ENCODE measurements at regions not wholly inside any gene's neighbourhood (a gene's known extent, or its start where the extent isn't known, plus 50 kb on each side); places are given as distances from the start of the nearest gene placed in this dataset.

- no peak overlapping the region for H3K9ac ChIP-seq (ENCODE audit: insufficient read depth in 1 of 2, low read length in 2 of 2)
- TF ChIP-seq CTCF (IDR thresholded peaks at IDR 0.05; ENCODE audit: control extremely low read depth, extremely low read depth): no peak
- H3K4me3 ChIP-seq: no peak overlapping the region
- no peak overlapping the region for H3K27ac ChIP-seq (ENCODE audit: low read depth in 1 of 2, low read length in 1 of 2)
- WGBS, 2 donors: 89 to 95% methylated on average over 8 of the region's 8 CpGs
- no peaks in the 10 kb centered on the region for H3K36me3 ChIP-seq (ENCODE audit: control insufficient read depth in 4 of 4, insufficient read depth in 4 of 4, low read length in 4 of 4)
- H3K27me3 ChIP-seq (ENCODE audit: control insufficient read depth in 3 of 3, insufficient read depth in 3 of 3, low read length in 2 of 3): peaks cover 0 to 3% (median 0%) of the 10 kb centered on the region in 3 donors
- ATAC-seq (ENCODE audit: insufficient read depth, low FRiP score) (no peak), DNase-seq (no peak)
- H3K9me3 ChIP-seq (ENCODE audit: control insufficient read depth in 4 of 4, insufficient read depth in 3 of 4, low read length in 3 of 4): peaks cover 0 to 7% (median 2%) of the 10 kb centered on the region in 4 donors
- H3K4me1 ChIP-seq (ENCODE audit: control insufficient read depth in 5 of 5, insufficient read depth in 5 of 5, low read length in 5 of 5): peaks cover 0 to under 1% (median 0%) of the 10 kb centered on the region in 5 donors
Observed at GRCh38 chr6:40302856-40303454, 284.2 kb downstream of the LRFN2 start.

DNA sequence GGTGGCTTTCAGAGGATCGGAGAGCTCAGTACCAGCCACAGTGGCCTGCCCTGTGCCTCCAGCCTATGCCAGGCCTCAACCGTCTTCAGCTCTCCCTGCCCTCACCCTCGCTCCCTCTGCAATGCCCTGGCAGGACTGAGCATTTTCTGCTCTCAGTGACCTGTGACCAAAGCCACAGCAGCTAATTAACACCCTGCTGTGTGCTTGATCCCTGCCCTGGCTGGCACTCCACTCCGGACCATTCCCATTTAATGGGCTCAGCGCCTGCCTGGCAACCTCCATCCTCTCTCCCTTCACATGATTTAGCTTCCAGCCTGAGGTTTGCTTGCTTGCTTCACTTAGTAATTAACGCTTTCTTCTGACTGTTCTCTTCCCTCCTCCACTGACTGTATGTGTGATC is 287.5 kb downstream of the LRFN2 start:
- Histone ChIP-seq H3K27ac (ENCODE audit: low read depth in 1 of 2, low read length in 1 of 2) (no peak overlapping the region), H3K4me1 (ENCODE audit: control insufficient read depth in 5 of 5, insufficient read depth in 5 of 5, low read length in 5 of 5) (no peaks in the 10 kb centered on the region), H3K9ac (ENCODE audit: insufficient read depth in 1 of 2, low read length in 2 of 2) (no peak overlapping the region), H3K36me3 (ENCODE audit: control insufficient read depth in 4 of 4, insufficient read depth in 4 of 4, low read length in 4 of 4) (no peaks in the 10 kb centered on the region), H3K4me3 (no peak overlapping the region), H3K27me3 (ENCODE audit: control insufficient read depth in 3 of 3, insufficient read depth in 3 of 3, low read length in 2 of 3) (no peaks in the 10 kb centered on the region), H3K9me3 (ENCODE audit: control insufficient read depth in 4 of 4, insufficient read depth in 3 of 4, low read length in 3 of 4) (peaks cover 0 to 5% (median 2%) of the 10 kb centered on the region in 4 donors)
- no peak for TF ChIP-seq CTCF (IDR thresholded peaks at IDR 0.05; ENCODE audit: control extremely low read depth, extremely low read depth)
- ATAC-seq (ENCODE audit: insufficient read depth, low FRiP score) (no peak), DNase-seq (no peak)
- WGBS, 2 donors: 87 to 89% methylated on average over 6 of the region's 6 CpGs

- no peaks in the 10 kb centered on the region for H3K27me3 ChIP-seq (ENCODE audit: control insufficient read depth in 3 of 3, insufficient read depth in 3 of 3, low read length in 2 of 3)
- no peaks in the 10 kb centered on the region for H3K4me1 ChIP-seq (ENCODE audit: control insufficient read depth in 5 of 5, insufficient read depth in 5 of 5, low read length in 5 of 5)
- ATAC-seq (ENCODE audit: insufficient read depth, low FRiP score) (no peak), DNase-seq (no peak)
- no peak overlapping the region for H3K4me3 ChIP-seq
- H3K9me3 ChIP-seq (ENCODE audit: control insufficient read depth in 4 of 4, insufficient read depth in 3 of 4, low read length in 3 of 4): peaks cover 0 to 3% (median 1%) of the 10 kb centered on the region in 4 donors
- no peaks in the 10 kb centered on the region for H3K36me3 ChIP-seq (ENCODE audit: control insufficient read depth in 4 of 4, insufficient read depth in 4 of 4, low read length in 4 of 4)
- WGBS, 2 donors: 91 to 94% methylated on average over 2 of the region's 2 CpGs
- H3K27ac ChIP-seq (ENCODE audit: low read depth in 1 of 2, low read length in 1 of 2): no peak overlapping the region
- no peak overlapping the region for H3K9ac ChIP-seq (ENCODE audit: insufficient read depth in 1 of 2, low read length in 2 of 2)
- no peak for TF ChIP-seq CTCF (IDR thresholded peaks at IDR 0.05; ENCODE audit: control extremely low read depth, extremely low read depth)
Observed at GRCh38 chr6:40298207-40298606, 289.0 kb downstream of the LRFN2 start.
